Osteoblast (primary cell): ENCODE measurements at regions not wholly inside any gene's neighbourhood (a gene's known extent, or its start where the extent isn't known, plus 50 kb on each side); places are given as distances from the start of the nearest gene placed in this dataset.

Experiments used
- DNase-seq: peaks from one replicate; pipeline ENCODE4 v3.0.0; 2011; ENCODE audit warnings: low spot score, mixed read lengths; ENCODE audit not compliant: insufficient read length; ENCODE audit errors: missing footprints
- H2AFZ ChIP-seq: 2 replicates; pipeline ENCODE4 v1.6.0; 2011; ENCODE audit warnings: mild to moderate bottlenecking, low read length
- H3K27ac ChIP-seq: 2 replicates; pipeline ENCODE4 v1.5.1; 2011; ENCODE audit warnings: mild to moderate bottlenecking, low read depth, low read length, moderate library complexity
- H3K27me3 ChIP-seq: 2 replicates; pipeline ENCODE4 v1.6.0; 2012; ENCODE audit warnings: mild to moderate bottlenecking, control low read depth, inconsistent platforms, low read length, moderate library complexity; ENCODE audit not compliant: insufficient read depth
- H3K36me3 ChIP-seq: 2 replicates; pipeline ENCODE4 v1.5.1; 2011; ENCODE audit warnings: mild to moderate bottlenecking, low read length, control low read depth, moderate library complexity; ENCODE audit not compliant: insufficient read depth
- H3K4me1 ChIP-seq: 2 replicates; pipeline ENCODE4 v1.5.1; 2011; ENCODE audit warnings: mild to moderate bottlenecking, low read length, control low read depth, moderate library complexity; ENCODE audit not compliant: insufficient read depth
- H3K4me2 ChIP-seq: 2 replicates; pipeline ENCODE4 v1.6.0; 2011; ENCODE audit warnings: mild to moderate bottlenecking, low read length; ENCODE audit not compliant: insufficient read depth
- H3K4me3 ChIP-seq: fragments of 200-600 bp; sonication (generic); 3 replicates; pipeline ENCODE4 v1.5.1; 2012; ENCODE audit warnings: mild to moderate bottlenecking, low read length, inconsistent platforms; ENCODE audit not compliant: insufficient read depth
- H3K79me2 ChIP-seq: 2 replicates; pipeline ENCODE4 v1.6.0; 2012; ENCODE audit warnings: mild to moderate bottlenecking, low read length, control low read depth, inconsistent platforms; ENCODE audit not compliant: insufficient read depth
- H3K9me3 ChIP-seq: 2 replicates; pipeline ENCODE4 v1.5.1; 2011; ENCODE audit warnings: low read depth, low read length, control low read depth
- H4K20me1 ChIP-seq: 2 replicates; pipeline ENCODE4 v1.6.0; 2012; ENCODE audit warnings: mild to moderate bottlenecking, low read length, control low read depth; ENCODE audit not compliant: insufficient read depth
- TF ChIP-seq, protein P1 (sequence below): IDR thresholded peaks from 2 replicates; pipeline ENCODE4 v1.5.1; 2011; ENCODE audit warnings: mild to moderate bottlenecking, low read depth, low read length, moderate library complexity; ENCODE audit errors: extremely low read depth

- Histone ChIP-seq H3K36me3 (no peaks in the 10 kb centered on the region), H3K4me3 (no peak overlapping the region), H3K4me2 (no peak overlapping the region), H3K4me1 (no peaks in the 10 kb centered on the region), H3K27ac (no peak overlapping the region), H3K79me2 (no peaks in the 10 kb centered on the region), H2AFZ (no peak overlapping the region), H4K20me1 (no peaks in the 10 kb centered on the region), H3K9me3 (no peaks in the 10 kb centered on the region), H3K27me3 (no peaks in the 10 kb centered on the region)
- TF ChIP-seq, protein P1, sequence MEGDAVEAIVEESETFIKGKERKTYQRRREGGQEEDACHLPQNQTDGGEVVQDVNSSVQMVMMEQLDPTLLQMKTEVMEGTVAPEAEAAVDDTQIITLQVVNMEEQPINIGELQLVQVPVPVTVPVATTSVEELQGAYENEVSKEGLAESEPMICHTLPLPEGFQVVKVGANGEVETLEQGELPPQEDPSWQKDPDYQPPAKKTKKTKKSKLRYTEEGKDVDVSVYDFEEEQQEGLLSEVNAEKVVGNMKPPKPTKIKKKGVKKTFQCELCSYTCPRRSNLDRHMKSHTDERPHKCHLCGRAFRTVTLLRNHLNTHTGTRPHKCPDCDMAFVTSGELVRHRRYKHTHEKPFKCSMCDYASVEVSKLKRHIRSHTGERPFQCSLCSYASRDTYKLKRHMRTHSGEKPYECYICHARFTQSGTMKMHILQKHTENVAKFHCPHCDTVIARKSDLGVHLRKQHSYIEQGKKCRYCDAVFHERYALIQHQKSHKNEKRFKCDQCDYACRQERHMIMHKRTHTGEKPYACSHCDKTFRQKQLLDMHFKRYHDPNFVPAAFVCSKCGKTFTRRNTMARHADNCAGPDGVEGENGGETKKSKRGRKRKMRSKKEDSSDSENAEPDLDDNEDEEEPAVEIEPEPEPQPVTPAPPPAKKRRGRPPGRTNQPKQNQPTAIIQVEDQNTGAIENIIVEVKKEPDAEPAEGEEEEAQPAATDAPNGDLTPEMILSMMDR: no peak
- DNase-seq: no peak
Observed at GRCh38 chr6:8828376-8828775, 393.0 kb upstream of the SLC35B3 start.

DNA sequence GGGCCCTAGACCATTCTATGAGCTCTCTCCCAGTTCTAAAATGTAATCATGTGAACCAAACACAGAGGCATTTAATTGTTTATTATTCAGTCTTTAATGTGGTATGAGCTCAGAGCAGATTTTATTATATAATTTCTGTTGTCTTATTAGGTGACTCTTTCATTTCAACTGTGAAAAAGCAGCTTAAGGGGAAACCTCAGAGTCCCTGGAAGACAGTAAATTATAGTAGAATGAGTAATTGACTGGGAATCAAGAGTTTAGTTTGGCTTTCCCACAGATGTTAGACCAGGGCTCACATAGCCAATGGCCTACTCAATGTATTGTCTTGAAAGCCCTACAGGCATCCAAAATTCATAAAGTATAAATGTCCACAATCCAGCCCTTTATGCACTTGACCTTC lies 390.4 kb upstream of the SLC35B3 start:
- Histone ChIP-seq H3K9me3 (no peaks in the 10 kb centered on the region), H3K4me1 (no peaks in the 10 kb centered on the region), H3K4me2 (no peak overlapping the region), H3K27ac (no peak overlapping the region), H3K27me3 (no peaks in the 10 kb centered on the region), H3K79me2 (no peaks in the 10 kb centered on the region), H4K20me1 (no peaks in the 10 kb centered on the region), H3K4me3 (no peak overlapping the region), H3K36me3 (no peaks in the 10 kb centered on the region), H2AFZ (no peak overlapping the region)
- TF ChIP-seq, protein P1: no peak
- DNase-seq: peak; percentile 11

DNA sequence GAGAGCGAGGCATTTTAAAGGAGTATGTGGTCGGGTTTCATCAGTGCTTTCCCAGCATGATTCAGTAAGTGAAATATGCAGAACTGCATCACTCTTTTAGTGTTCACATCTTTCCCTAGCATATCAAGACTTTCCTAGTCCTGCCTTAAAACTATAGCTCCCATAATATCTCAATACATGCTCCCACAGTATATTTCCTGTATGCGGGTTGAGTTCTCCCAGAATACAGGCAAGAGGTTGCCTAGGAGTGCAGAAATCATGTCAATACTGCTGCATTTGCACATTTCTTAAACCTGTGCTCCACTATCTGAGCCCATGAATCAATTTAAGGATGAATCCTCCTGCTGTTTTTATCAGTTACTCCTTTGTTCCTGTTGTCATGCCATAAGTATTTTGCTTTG lies 386.6 kb upstream of the SLC35B3 start:
- Histone ChIP-seq H2AFZ (no peak overlapping the region), H3K4me1 (no peaks in the 10 kb centered on the region), H3K79me2 (no peaks in the 10 kb centered on the region), H3K4me2 (no peak overlapping the region), H3K27me3 (no peaks in the 10 kb centered on the region), H3K36me3 (no peaks in the 10 kb centered on the region), H3K27ac (no peak overlapping the region), H4K20me1 (no peaks in the 10 kb centered on the region), H3K4me3 (no peak overlapping the region), H3K9me3 (no peaks in the 10 kb centered on the region)
- TF ChIP-seq, protein P1: no peak
- DNase-seq: no peak

DNA sequence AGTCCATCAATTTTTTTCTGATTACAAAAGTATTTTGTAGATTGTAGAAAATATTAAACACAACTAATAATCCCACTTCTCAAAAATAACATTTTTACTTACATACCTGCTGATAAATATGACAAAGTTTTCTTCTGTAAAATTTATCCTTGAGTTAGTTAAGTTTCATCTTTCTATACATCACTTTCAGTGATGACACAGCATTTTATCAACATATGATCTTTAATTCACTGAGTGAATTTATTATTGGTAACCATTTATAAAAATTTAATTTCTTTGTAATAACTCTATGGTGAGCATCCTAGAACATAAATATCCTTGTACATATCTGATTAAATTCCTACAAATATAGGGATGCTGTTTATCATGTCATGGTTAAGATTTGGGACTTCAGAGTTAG lies 385.0 kb upstream of the SLC35B3 start:
- no peaks in the 10 kb centered on the region for H4K20me1 ChIP-seq
- no peak overlapping the region for H2AFZ ChIP-seq
- H3K36me3 ChIP-seq: no peaks in the 10 kb centered on the region
- no peak overlapping the region for H3K4me3 ChIP-seq
- no peaks in the 10 kb centered on the region for H3K79me2 ChIP-seq
- H3K4me1 ChIP-seq: no peaks in the 10 kb centered on the region
- no peak overlapping the region for H3K27ac ChIP-seq
- H3K9me3 ChIP-seq: no peaks in the 10 kb centered on the region
- DNase-seq: no peak
- H3K4me2 ChIP-seq: no peak overlapping the region
- no peaks in the 10 kb centered on the region for H3K27me3 ChIP-seq
- TF ChIP-seq, protein P1: no peak
